ENCODE measurements at regions not wholly inside any gene's neighbourhood (a gene's known extent, or its start where the extent isn't known, plus 50 kb on each side); places are given as distances from the start of the nearest gene placed in this dataset.

GRCh38 chr7:148514236-148514635 is 76.3 kb upstream of the C7orf33 start (continued):
- TF ChIP-seq STAT1 (IDR thresholded peaks at IDR 0.05; ENCODE audit: unreplicated experiment) = no peak

GRCh38 chr7:148515237-148515636 is 75.3 kb upstream of the C7orf33 start:
- Mint-ChIP-seq H3K36me3 (ENCODE audit: low read depth) (no peaks in the 10 kb centered on the region), H3K4me3 (no peak overlapping the region), H3K4me1 (peaks cover 4% of the 10 kb centered on the region; the same call in 1 of the 3 replicates), H3K27me3 (ENCODE audit: insufficient read depth, low read depth, poor library complexity) (peaks cover 3% of the 10 kb centered on the region), H3K9me3 (peaks cover 7% of the 10 kb centered on the region; the same call in 2 of the 3 replicates), H3K27ac (no peak overlapping the region)
- TF ChIP-seq ZNF462 (CRISPR knock-in tag; IDR thresholded peaks at IDR 0.05) = no peak
- Histone ChIP-seq H3K9me2 (ENCODE audit: insufficient read depth) (0 out of 2 replicates have a peak, but pooled peaks cover 4% of the 10 kb centered on the region), H3K4me3 (no peak overlapping the region), H3K4me1 (ENCODE audit: insufficient read depth) (no peaks in the 10 kb centered on the region), H3F3A (replicated peaks; ENCODE audit: low read depth) (no peaks in the 10 kb centered on the region), H3K36me3 (ENCODE audit: insufficient read depth) (no peaks in the 10 kb centered on the region), H3K27ac (ENCODE audit: low read depth) (no peak overlapping the region), H3K27me3 (ENCODE audit: insufficient read depth) (no peaks in the 10 kb centered on the region), H4K20me1 (replicated peaks; ENCODE audit: insufficient read depth) (no peaks in the 10 kb centered on the region), H3K79me2 (replicated peaks; ENCODE audit: insufficient read depth) (no peaks in the 10 kb centered on the region), H2AFZ (no peak overlapping the region), H3K4me2 (no peak overlapping the region)
- no peak for ATAC-seq
- DNase-seq (ENCODE audit: low spot score) = no peak
